Bronchial epithelial cell (primary cell): ENCODE measurements at regions not wholly inside any gene's neighbourhood (a gene's known extent, or its start where the extent isn't known, plus 50 kb on each side); places are given as distances from the start of the nearest gene placed in this dataset.

ENCODE experiments used
- DNase-seq: peaks from one replicate; pipeline ENCODE4 v3.0.0-alpha.2; 2010; ENCODE audit warnings: low read depth
- FAIRE-seq: peaks from 2 replicates; lab custom pipeline; 2011; peaks lifted over from hg19 to GRCh38; lab: Jason Lieb, UNC
- H3K27me3 ChIP-seq: 2 replicates; pipeline ENCODE4 v1.5.1; 2011; ENCODE audit warnings: low read length; ENCODE audit not compliant: control insufficient read depth, insufficient read depth
- H3K36me3 ChIP-seq: 2 replicates; pipeline ENCODE4 v1.5.1; 2011; ENCODE audit warnings: low read length; ENCODE audit not compliant: control insufficient read depth, insufficient read depth
- H3K4me3 ChIP-seq: 2 replicates; pipeline ENCODE4 v1.5.1; 2011; ENCODE audit warnings: mild to moderate bottlenecking, low read depth, low read length, control low read depth
- CTCF ChIP-seq: IDR thresholded peaks from 2 replicates; pipeline ENCODE4 v1.5.1; 2011; ENCODE audit warnings: mild to moderate bottlenecking, moderate library complexity, low read length, control low read depth, inconsistent platforms; ENCODE audit not compliant: insufficient read depth, severe bottlenecking

- no peak for TF ChIP-seq CTCF
- no peaks in the 10 kb centered on the region for H3K27me3 ChIP-seq
- no peak for FAIRE-seq
- H3K4me3 ChIP-seq, result no peak overlapping the region
- no peak for DNase-seq
- no peaks in the 10 kb centered on the region for H3K36me3 ChIP-seq
Observed at GRCh38 chr15:101120987-101121386, 130.9 kb downstream of the CHSY1 start.

GRCh38 chr15:101120473-101120872 is 131.4 kb downstream of the CHSY1 start:
- no peak overlapping the region for H3K4me3 ChIP-seq
- H3K27me3 ChIP-seq, result no peaks in the 10 kb centered on the region
- DNase-seq (no peak), FAIRE-seq (no peak)
- TF ChIP-seq CTCF, result no peak
- no peaks in the 10 kb centered on the region for H3K36me3 ChIP-seq
